CD8-positive, alpha-beta memory T cell (primary cell): ENCODE measurements at regions not wholly inside any gene's neighbourhood (a gene's known extent, or its start where the extent isn't known, plus 50 kb on each side); places are given as distances from the start of the nearest gene placed in this dataset.

Source experiments
- CTCF ChIA-PET: fragments of 350-600 bp; sonication (Branson Sonifier 250); formaldehyde crosslinking; loops from one replicate; lab custom pipeline; 2021; ENCODE audit warnings: antibody characterized with exemption; lab: Charles Lee
- POLR2A ChIA-PET: fragments of 350-600 bp; sonication (Branson Sonifier 250); formaldehyde crosslinking; loops from one replicate; lab custom pipeline; 2021; ENCODE audit warnings: antibody characterized with exemption; lab: Charles Lee
- DNase-seq, 5 donors: peaks; one replicate each; pipeline versions ENCODE4 v3.0.0 to v3.0.0-alpha.2; 2020 to 2022; ENCODE audit warnings: mixed read lengths in 1 of 5
- H3K27ac ChIP-seq: one replicate; pipeline ENCODE4 v1.7.0; 2013; ENCODE audit warnings: low read depth, mild to moderate bottlenecking, low read length, moderate library complexity
- H3K27me3 ChIP-seq: 2 replicates; pipeline ENCODE4 v1.7.0; 2013; ENCODE audit warnings: low read length, mild to moderate bottlenecking; ENCODE audit not compliant: insufficient read depth, poor library complexity, severe bottlenecking
- H3K36me3 ChIP-seq: 2 replicates; pipeline ENCODE4 v1.7.0; 2013; ENCODE audit warnings: mild to moderate bottlenecking, low read length, moderate library complexity; ENCODE audit not compliant: insufficient read depth
- H3K4me1 ChIP-seq: 2 replicates; pipeline ENCODE4 v1.7.0; 2013; ENCODE audit warnings: mild to moderate bottlenecking, low read length, moderate library complexity; ENCODE audit not compliant: insufficient read depth
- H3K4me3 ChIP-seq: 2 replicates; pipeline ENCODE4 v1.7.0; 2013; ENCODE audit warnings: mild to moderate bottlenecking, low read length
- H3K9me3 ChIP-seq: 2 replicates; pipeline ENCODE4 v1.7.0; 2013; ENCODE audit warnings: mild to moderate bottlenecking, low read length
- H3K27ac Mint-ChIP-seq, 8 donors: one replicate each; pipeline ENCODE4 v1.8.0; 2020 to 2021; ENCODE audit warnings: mixed read lengths in 8 of 8, mild to moderate bottlenecking in 6 of 8, inconsistent platforms in 3 of 8, moderate library complexity in 3 of 8
- H3K27me3 Mint-ChIP-seq, 2 donors: one replicate each; pipeline ENCODE4 v1.8.0; 2020 to 2021; ENCODE audit warnings: mixed read lengths in 2 of 2, mild to moderate bottlenecking in 1 of 2, moderate library complexity in 1 of 2
- H3K36me3 Mint-ChIP-seq, 3 donors: one replicate each; pipeline ENCODE4 v1.8.0; 2020 to 2021; ENCODE audit warnings: mixed read lengths in 3 of 3, inconsistent platforms in 1 of 3, mild to moderate bottlenecking in 1 of 3
- H3K4me1 Mint-ChIP-seq, 3 donors: one replicate each; pipeline ENCODE4 v1.8.0; 2020 to 2021; ENCODE audit warnings: mixed read lengths in 3 of 3, inconsistent platforms in 1 of 3, mild to moderate bottlenecking in 1 of 3
- H3K4me3 Mint-ChIP-seq, 7 donors: one replicate each; pipeline ENCODE4 v1.8.0; 2020 to 2021; ENCODE audit warnings: mixed read lengths in 7 of 7, mild to moderate bottlenecking in 6 of 7, moderate library complexity in 4 of 7, inconsistent platforms in 2 of 7
- H3K9me3 Mint-ChIP-seq, 5 donors: one replicate each; pipeline ENCODE4 v1.8.0; 2020 to 2022; ENCODE audit warnings: mixed read lengths in 5 of 5, mild to moderate bottlenecking in 3 of 5, moderate library complexity in 2 of 5, inconsistent platforms in 1 of 5

DNA sequence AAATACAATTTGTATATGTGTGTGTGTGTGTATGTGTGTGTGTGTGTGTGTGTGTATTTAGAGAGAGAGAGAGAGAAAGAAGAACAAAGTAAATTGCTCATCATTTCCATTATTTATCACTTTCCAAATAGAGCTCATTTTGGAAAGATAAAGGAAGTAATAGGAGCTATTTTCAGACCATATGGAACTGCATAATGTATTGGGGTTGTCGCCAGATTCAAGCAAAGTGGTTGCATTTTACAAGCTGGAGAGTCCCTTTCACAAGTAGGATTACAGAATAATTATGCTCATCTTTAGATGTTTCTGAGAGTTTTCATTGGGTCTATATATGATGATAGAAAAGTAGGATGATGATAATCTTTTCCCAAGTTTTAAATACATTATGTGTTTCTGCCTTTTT, 842.7 kb upstream of the SLC10A2 start:
- H3K4me3 Mint-ChIP-seq = no peak overlapping the region
- Histone ChIP-seq H3K9me3 (no peaks in the 10 kb centered on the region), H3K27ac (no peak overlapping the region), H3K4me3 (no peak overlapping the region), H3K36me3 (no peaks in the 10 kb centered on the region), H3K4me1 (no peaks in the 10 kb centered on the region), H3K27me3 (no peaks in the 10 kb centered on the region)
- H3K9me3 Mint-ChIP-seq = peaks cover 0 to 9% (median 0%) of the 10 kb centered on the region in 5 donors
- ChIA-PET POLR2A (no interaction called here), CTCF (no interaction called here)
- DNase-seq = no peak
- peaks cover 0 to 2% of the 10 kb centered on the region in 2 donors for H3K27me3 Mint-ChIP-seq
- no peak overlapping the region for H3K27ac Mint-ChIP-seq
- H3K36me3 Mint-ChIP-seq = no peaks in the 10 kb centered on the region
- no peaks in the 10 kb centered on the region for H3K4me1 Mint-ChIP-seq

- Mint-ChIP-seq H3K9me3 (peaks cover 0 to 9% (median 0%) of the 10 kb centered on the region in 5 donors), H3K4me3 (no peak overlapping the region), H3K4me1 (no peaks in the 10 kb centered on the region), H3K27me3 (peaks cover 0 to 2% of the 10 kb centered on the region in 2 donors), H3K27ac (no peak overlapping the region), H3K36me3 (no peaks in the 10 kb centered on the region)
- DNase-seq = no peak
- CTCF ChIA-PET = no interaction called here
- no peaks in the 10 kb centered on the region for H3K27me3 ChIP-seq
- POLR2A ChIA-PET = no interaction called here
- no peak overlapping the region for H3K4me3 ChIP-seq
- H3K27ac ChIP-seq = no peak overlapping the region
- H3K4me1 ChIP-seq = no peaks in the 10 kb centered on the region
- H3K36me3 ChIP-seq = no peaks in the 10 kb centered on the region
- H3K9me3 ChIP-seq = no peaks in the 10 kb centered on the region
These were observed 842.1 kb upstream of the SLC10A2 start for GRCh38 chr13:103908274-103908673.

DNA sequence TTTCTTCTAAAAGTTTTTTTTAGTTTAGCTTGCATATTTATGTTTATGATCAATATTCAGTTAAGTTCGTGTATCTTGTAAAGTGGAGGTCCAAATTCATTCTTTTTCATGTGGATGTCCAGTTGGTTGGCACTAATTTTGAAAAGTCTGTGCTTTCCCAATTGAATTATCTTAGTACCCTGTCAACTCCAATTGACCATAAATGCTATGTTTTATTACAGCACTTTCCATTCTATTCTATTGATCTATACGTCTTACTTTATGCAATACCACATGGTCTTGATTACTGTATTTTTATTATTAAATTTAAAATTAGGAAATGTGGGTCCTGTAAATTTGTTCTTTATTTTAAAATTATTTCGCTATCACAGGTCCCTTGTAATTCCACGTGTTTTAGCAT, 837.6 kb upstream of the SLC10A2 start:
- H3K9me3 Mint-ChIP-seq = peaks cover 0 to 23% (median 2%) of the 10 kb centered on the region in 5 donors
- no peaks in the 10 kb centered on the region for H3K36me3 Mint-ChIP-seq
- DNase-seq = no peak
- H3K4me3 ChIP-seq = no peak overlapping the region
- no peaks in the 10 kb centered on the region for H3K4me1 ChIP-seq
- H3K27ac Mint-ChIP-seq = no peak overlapping the region
- peaks cover 0 to 2% of the 10 kb centered on the region in 2 donors for H3K27me3 Mint-ChIP-seq
- H3K9me3 ChIP-seq = no peaks in the 10 kb centered on the region
- no peak overlapping the region for H3K4me3 Mint-ChIP-seq
- no peaks in the 10 kb centered on the region for H3K27me3 ChIP-seq
- ChIA-PET CTCF (no interaction called here), POLR2A (no interaction called here)
- H3K4me1 Mint-ChIP-seq = no peaks in the 10 kb centered on the region
- H3K27ac ChIP-seq = no peak overlapping the region
- no peaks in the 10 kb centered on the region for H3K36me3 ChIP-seq

- Mint-ChIP-seq H3K4me1 (no peaks in the 10 kb centered on the region), H3K27me3 (no peaks in the 10 kb centered on the region), H3K27ac (no peak overlapping the region), H3K4me3 (no peak overlapping the region), H3K9me3 (peaks cover 0 to 24% (median 2%) of the 10 kb centered on the region in 5 donors), H3K36me3 (no peaks in the 10 kb centered on the region)
- Histone ChIP-seq H3K27me3 (no peaks in the 10 kb centered on the region), H3K4me3 (no peak overlapping the region), H3K36me3 (no peaks in the 10 kb centered on the region), H3K27ac (no peak overlapping the region), H3K9me3 (no peaks in the 10 kb centered on the region), H3K4me1 (no peaks in the 10 kb centered on the region)
- DNase-seq = no peak
- POLR2A ChIA-PET = no interaction called here
- CTCF ChIA-PET = no interaction called here
These were observed 832.3 kb upstream of the SLC10A2 start for GRCh38 chr13:103898481-103898880.

DNA sequence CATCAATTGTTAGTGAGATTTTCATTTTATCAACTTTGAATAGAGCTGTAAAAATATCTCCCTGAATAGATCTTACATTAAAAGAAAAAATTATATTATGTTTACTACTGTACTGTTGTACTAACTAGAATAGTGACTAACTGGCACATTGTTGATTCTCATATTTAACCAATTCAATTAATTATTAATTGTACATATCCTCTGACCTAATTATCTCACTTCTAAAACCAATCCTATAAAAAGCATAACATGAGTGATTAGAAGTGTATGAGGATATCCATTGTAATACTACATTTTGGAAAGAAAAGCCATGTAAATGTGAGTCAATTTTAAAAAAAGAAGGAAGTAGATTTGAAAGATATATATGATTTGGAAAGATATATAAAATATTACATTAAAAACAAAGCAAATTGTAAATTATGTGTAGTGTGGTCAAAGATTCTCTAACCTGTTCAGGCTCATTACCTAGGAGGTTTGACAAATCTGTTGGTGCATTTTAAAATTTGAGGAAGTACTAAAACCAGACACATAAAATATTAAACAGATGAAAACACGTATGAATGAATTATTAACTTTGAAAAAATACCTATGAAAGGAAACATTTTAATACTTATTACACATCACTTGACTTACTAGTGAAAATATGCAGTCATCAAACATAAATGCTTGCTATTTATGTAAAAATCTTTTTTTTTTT, 829.8 kb upstream of the SLC10A2 start:
- Histone ChIP-seq H3K27ac (no peak overlapping the region), H3K4me3 (no peak overlapping the region), H3K9me3 (no peaks in the 10 kb centered on the region), H3K36me3 (no peaks in the 10 kb centered on the region), H3K4me1 (no peaks in the 10 kb centered on the region), H3K27me3 (no peaks in the 10 kb centered on the region)
- Mint-ChIP-seq H3K27ac (no peak overlapping the region), H3K4me1 (no peaks in the 10 kb centered on the region), H3K4me3 (no peak overlapping the region), H3K9me3 (peaks cover 0 to 30% (median 0%) of the 10 kb centered on the region in 5 donors), H3K36me3 (no peaks in the 10 kb centered on the region), H3K27me3 (no peaks in the 10 kb centered on the region)
- ChIA-PET CTCF (no interaction called here), POLR2A (no interaction called here)
- DNase-seq = no peak

- Histone ChIP-seq H3K36me3 (no peaks in the 10 kb centered on the region), H3K4me3 (no peak overlapping the region), H3K9me3 (no peaks in the 10 kb centered on the region), H3K27ac (no peak overlapping the region), H3K4me1 (no peaks in the 10 kb centered on the region), H3K27me3 (no peaks in the 10 kb centered on the region)
- ChIA-PET CTCF (no interaction called here), POLR2A (no interaction called here)
- H3K4me3 Mint-ChIP-seq = no peak overlapping the region
- no peaks in the 10 kb centered on the region for H3K36me3 Mint-ChIP-seq
- no peaks in the 10 kb centered on the region for H3K27me3 Mint-ChIP-seq
- H3K27ac Mint-ChIP-seq = no peak overlapping the region
- no peaks in the 10 kb centered on the region for H3K4me1 Mint-ChIP-seq
- no peak for DNase-seq
- H3K9me3 Mint-ChIP-seq = peaks cover 0 to 20% (median 0%) of the 10 kb centered on the region in 5 donors
These were observed 828.4 kb upstream of the SLC10A2 start for GRCh38 chr13:103894626-103895025.

GRCh38 chr13:103884101-103884723, 818.0 kb upstream of the SLC10A2 start:
- no peak overlapping the region for H3K27ac ChIP-seq
- no peaks in the 10 kb centered on the region for H3K27me3 ChIP-seq
- Mint-ChIP-seq H3K4me1 (no peaks in the 10 kb centered on the region), H3K27me3 (no peaks in the 10 kb centered on the region), H3K9me3 (peaks cover 0 to 28% (median 9%) of the 10 kb centered on the region in 5 donors), H3K36me3 (no peaks in the 10 kb centered on the region), H3K27ac (no peak overlapping the region), H3K4me3 (no peak overlapping the region)
- no peaks in the 10 kb centered on the region for H3K4me1 ChIP-seq
- ChIA-PET CTCF (no interaction called here), POLR2A (no interaction called here)
- no peaks in the 10 kb centered on the region for H3K36me3 ChIP-seq
- no peak overlapping the region for H3K4me3 ChIP-seq
- H3K9me3 ChIP-seq = no peaks in the 10 kb centered on the region
- no peak for DNase-seq

- Histone ChIP-seq H3K36me3 (no peaks in the 10 kb centered on the region), H3K4me3 (no peak overlapping the region), H3K27me3 (no peaks in the 10 kb centered on the region), H3K9me3 (no peaks in the 10 kb centered on the region), H3K4me1 (no peaks in the 10 kb centered on the region), H3K27ac (no peak overlapping the region)
- Mint-ChIP-seq H3K4me1 (no peaks in the 10 kb centered on the region), H3K9me3 (peaks cover 0 to 30% (median 9%) of the 10 kb centered on the region in 5 donors), H3K27ac (peak overlapping the region in 1 of 8 donors; percentile 34), H3K27me3 (no peaks in the 10 kb centered on the region), H3K36me3 (no peaks in the 10 kb centered on the region), H3K4me3 (no peak overlapping the region)
- no peak for DNase-seq
- POLR2A ChIA-PET = no interaction called here
- CTCF ChIA-PET = no interaction called here
These were observed 817.5 kb upstream of the SLC10A2 start for GRCh38 chr13:103883698-103884097.
